Stimulated activated CD4-positive, alpha-beta T cell treated with anti-CD3 and anti-CD28 coated beads, Interleukin-2, amount 100 ng/mL, for 4 hours (primary cell): ENCODE measurements at regions not wholly inside any gene's neighbourhood (a gene's known extent, or its start where the extent isn't known, plus 50 kb on each side); places are given as distances from the start of the nearest gene placed in this dataset.
"Not testable (repeated sequence)": the region's sequence is repeated elsewhere in the genome, so short reads cannot be mapped to it uniquely, and the experiment has no call there.

Experiments used
- DNase-seq: peaks from one replicate; pipeline ENCODE4 v3.0.0-alpha.2; 2020; ENCODE audit warnings: low read depth

DNA sequence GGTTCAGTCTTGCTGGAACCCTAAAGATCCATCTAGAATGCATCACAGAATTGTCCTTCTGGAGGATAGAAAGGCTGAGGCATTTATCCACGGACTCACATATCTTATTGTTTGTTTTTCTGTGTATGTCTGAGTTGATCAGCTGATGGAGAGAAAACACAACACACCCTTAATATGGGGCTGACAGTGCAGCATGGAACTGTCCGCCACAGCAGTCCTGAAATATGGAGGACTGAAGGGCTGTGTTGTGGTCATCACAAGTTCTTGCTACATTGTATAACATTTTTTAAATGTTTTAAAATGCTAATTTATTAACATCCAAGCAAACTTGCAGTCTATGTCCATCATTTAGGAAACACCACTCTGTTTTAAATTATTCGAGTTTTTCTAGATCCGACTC lies 448.9 kb upstream of the ERCC4 start:
- DNase-seq = no peak

DNA sequence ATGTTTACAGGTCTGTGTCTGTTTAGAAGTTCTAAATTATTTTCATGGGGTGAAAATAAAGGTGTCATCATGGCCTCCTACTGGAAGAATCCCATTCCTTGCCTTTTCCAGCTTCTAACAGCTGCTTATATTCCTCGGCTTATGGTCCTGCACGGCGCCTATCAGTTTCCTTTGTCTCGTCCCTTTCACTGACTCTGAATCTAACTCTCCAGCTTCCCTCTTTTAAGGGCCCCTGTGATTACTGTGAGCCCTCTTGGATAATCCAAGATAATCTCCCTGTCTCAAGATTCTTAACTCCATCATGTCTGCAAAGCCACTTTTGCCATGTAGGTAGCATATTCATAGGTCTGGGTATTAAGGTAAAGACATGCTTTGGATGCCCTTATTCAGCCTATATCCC lies 441.0 kb upstream of the ERCC4 start:
- no peak for DNase-seq

DNA sequence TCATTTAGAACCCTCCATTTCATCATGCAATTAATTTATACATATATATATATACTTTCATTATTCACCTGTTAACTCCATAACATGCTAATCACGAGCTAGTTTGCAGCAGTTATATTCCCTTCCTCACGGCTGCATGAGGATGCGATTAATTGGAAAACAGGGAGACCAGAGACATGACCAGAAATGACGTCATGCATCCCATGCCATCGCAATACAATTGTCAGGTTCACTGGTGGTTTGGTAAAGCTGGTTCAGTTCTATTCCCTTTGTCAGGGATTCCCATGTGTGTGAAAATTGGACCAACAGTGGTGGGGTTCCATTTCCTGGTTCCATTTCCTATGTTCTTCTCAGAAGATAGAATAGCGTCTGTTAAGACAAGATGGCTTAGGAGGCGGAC lies 440.4 kb upstream of the ERCC4 start:
- no peak for DNase-seq

DNA sequence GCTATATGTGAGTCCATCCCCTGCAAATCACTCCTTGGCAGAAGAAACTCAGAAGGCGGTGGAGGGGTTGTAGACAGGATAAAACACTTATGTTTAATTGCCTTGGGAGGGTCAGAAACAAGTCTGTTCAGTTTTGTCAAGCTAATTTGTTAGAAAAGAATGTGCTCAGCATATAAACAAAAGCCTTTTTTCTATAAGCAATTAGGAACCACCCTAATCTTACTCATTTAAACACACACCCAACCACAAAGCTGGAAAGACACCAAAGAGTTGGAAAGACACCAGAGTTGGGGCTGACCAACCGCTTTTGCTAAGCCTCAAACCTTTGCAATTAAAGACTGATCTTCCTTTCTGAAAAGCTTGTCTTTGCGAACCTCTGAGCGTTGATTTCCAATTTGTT lies 439.2 kb upstream of the ERCC4 start:
- DNase-seq = no peak

DNA sequence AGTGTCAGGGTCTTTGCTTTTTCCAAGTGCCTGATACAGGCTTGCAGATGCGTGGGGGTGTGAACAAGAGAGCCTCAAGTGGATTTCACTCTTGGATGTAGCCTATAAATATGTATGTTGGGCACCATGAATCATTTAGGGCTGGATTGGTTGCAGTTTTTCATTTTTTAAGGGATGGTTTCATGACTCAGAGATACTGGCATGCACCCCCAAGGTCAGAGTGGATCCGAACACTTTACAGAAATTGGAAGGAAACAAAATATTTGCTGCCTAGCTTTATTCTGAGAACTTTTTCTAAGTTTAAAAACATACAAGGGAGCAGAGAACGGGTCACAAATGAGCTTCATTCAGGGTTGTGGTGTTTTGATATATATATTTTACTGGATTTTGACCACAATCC lies 436.8 kb upstream of the ERCC4 start:
- DNase-seq = no peak

DNA sequence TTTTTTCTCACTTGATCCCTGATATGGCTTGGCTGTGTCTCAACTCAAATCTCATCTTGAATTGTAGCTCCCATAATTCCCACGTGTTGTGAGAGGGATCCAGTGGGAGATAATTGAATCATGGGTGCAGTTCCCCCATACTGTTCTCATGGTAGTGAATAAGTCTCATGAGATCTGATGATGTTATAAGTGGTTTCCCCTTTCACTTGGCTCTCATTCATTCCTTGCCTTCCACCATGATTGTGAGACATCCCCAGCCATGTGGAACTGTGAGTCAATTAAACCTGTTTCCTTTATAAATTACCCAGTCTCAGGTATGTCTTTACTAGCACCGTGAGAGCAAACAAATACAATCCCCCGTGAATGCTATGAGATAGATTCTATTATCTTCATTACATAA lies 430.5 kb upstream of the ERCC4 start:
- not testable (repeated sequence) for DNase-seq

DNA sequence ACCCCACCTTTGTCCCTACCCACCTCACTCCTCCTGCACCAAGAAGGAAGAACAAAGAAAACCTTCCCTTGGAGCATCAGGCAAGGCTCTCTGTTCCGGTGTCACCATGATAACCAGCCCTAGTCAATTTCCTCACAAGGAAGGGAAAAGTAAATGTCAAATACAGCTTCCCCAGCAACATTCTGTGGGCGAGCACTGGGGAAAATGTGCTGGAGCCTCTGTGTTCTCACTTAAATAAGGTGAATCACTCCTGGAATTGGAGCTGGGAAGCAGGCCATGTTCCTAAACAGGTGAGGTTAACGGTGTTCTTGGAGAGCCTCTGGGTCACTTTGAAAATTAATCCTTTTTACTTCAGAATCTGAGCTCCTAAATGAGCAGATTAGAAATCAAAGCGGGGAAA lies 427.9 kb upstream of the ERCC4 start:
- DNase-seq = no peak

DNA sequence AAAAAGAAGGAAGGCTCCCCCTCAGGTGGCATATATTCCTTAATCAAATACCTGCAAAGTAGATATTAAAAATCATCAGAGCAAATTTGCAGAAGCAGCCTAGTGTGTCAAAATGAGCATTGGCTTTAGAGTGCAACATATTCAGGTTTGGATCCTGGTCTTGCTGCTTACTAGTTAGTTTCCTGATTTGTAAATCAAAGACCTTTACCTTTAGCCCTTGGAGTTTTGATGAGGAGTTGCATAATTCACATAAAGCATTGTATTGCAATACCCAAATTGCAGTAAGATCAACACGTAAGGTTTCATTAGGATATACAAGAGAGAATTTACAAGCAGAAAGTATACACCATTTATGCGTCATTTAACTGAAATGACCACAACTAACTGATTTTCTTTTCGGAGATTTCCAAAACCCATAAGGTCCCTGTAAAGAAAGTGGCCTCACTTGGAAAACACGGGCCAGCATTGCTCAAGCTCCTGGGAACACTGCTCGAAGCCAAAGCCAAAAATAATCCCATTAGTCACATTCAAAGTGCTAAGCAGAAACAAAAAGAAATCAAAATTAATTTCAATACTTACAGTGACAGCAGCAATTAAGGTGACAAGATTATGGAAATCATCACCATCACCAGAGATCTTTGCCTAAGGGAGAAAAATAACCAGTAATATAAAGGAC lies 415.9 kb upstream of the ERCC4 start:
- DNase-seq = no peak

DNA sequence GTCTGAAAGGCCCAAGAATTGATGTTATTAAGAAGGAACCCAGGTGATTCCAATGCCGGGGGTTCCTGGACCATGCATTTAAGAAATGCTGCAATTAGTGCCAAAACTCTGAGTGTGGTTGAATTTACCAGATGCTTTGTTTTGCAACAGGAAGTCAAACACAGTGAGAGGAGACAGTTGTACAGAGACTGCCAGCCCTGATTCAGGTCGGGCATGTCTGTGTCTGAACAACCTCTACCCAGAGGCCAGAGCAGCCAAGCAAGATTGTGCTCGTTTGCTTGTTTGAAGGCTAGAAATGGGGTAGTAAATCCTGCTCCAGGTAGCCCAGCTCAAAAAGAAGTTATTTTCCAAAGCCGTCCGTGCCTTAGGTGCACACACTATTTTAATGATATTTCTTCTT lies 412.4 kb upstream of the ERCC4 start:
- DNase-seq = no peak

DNA sequence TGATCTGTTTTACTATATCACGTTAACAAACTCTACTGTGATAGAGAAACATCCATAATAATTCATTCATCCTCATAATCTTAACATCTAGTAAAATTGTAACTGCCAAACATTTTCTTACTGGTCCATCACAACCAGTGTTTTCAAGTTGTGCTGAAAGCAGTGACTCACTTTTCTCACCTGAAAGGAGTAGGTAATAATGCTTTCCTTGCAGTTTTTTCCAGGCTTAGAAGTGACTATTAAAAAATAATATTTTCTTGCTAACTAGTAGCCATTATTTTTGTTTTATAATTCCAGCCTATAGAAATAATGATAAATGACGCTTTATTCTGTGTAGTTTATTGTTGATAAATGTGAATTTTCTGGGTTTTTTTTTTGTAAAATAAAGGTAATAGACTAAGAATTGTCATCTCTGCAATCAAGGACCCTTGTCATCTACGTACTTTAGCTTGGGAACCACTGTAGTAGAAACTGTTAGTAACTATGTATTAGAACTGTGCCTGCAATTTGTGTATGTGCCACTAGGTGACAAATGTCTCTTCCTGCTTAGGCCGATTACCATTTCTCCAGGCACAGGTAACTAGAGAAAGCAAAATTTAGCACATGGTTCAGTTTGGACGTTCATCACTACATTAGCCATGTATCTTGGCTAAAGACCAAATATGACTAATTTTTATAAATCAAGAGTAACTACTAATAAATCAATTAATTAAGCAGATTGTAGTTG lies 409.4 kb upstream of the ERCC4 start:
- no peak for DNase-seq

DNA sequence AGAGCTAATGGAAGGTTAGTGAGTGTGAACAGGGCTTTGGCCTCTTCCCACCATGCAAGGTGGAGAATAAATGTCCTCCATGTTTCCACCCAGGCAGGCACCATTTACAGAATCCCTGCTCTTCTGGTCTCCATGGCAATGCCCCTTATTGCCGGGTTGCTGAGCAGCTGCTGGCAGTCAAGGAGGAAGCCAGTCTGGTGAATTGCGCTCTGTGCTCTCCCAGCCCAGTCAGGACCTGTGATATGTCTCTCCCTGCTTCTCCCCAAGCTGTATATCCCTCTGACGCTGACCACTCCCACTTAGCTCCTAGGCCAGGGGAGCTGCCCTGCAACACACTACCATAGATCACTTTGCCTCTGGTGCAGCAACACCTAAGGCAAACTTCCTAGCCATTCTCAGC lies 402.1 kb upstream of the ERCC4 start:
- DNase-seq = no peak

DNA sequence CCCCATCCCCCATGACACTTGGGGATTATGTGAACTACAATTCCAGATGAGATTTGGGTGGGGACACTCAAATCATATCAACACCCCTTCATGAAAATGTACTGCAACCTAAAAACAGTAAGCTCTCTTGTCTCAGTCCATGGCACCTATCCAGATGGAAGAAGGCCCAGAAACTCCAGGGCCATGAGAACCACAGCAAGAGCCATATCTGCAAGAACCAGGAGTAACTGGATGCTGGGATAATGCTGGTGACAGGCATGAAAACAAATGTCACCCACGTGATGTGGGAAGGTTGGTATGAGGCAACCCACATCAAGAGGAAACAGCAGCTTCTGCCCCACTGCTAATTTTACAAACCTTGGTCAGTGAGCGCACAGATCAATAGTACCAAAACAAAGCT lies 400.1 kb upstream of the ERCC4 start:
- DNase-seq = no peak

DNA sequence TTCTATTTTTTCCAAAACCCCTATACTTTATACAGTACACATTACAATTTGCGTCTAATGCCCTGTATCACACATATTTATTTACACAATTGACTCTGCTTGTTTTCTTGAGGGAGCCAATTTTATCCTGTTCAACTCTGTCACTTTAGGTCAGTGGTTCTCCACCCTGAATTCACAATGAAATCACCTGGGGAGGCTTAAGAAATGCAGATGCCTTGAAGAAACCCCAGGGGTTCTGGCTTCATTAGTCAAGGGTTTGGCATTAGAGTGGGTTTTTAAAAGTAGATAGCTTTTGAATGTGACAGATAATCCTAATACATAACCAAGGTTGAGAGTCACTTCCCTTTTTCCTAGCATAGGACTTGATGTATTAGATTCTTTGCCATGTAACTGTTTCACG lies 398.6 kb upstream of the ERCC4 start:
- DNase-seq = no peak

DNA sequence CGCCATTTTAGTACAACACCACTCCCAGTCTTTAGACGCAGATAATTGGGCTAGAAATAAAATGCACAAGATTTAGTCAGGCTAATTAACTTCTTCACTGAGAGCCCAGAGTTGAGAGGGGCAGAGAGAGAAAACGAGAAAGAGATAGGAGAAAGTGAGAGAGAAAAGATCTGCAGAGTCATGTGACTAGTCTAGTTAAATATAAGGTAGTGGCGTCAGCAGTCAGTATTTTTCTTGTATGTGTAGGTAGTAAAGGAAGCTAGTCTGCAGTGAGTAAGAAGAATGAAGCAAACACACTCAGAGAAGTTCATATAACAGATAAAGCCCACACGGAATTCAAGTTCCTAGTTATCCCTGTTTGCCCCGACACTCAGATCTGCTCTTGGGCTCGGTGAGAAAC lies 392.6 kb upstream of the ERCC4 start:
- DNase-seq = no peak

DNA sequence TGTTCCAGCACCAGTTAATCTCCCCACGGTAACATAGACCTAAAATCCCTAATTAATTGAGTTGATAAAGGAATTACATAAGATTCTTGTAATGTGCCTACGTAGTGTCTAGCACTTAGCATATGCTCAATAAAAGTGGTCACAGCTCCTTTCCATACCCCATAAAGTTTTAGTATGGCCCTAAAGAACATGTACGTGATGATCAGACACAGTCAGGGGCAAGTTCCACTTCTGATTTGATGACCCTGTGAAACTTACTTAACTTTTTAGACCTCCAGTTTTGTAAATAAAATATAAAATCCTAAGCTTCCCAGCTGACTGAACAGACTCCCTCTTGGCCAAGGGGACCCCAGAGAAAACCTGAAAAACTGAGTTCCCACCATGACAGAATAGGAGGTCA lies 391.3 kb upstream of the ERCC4 start:
- DNase-seq = no peak

DNA sequence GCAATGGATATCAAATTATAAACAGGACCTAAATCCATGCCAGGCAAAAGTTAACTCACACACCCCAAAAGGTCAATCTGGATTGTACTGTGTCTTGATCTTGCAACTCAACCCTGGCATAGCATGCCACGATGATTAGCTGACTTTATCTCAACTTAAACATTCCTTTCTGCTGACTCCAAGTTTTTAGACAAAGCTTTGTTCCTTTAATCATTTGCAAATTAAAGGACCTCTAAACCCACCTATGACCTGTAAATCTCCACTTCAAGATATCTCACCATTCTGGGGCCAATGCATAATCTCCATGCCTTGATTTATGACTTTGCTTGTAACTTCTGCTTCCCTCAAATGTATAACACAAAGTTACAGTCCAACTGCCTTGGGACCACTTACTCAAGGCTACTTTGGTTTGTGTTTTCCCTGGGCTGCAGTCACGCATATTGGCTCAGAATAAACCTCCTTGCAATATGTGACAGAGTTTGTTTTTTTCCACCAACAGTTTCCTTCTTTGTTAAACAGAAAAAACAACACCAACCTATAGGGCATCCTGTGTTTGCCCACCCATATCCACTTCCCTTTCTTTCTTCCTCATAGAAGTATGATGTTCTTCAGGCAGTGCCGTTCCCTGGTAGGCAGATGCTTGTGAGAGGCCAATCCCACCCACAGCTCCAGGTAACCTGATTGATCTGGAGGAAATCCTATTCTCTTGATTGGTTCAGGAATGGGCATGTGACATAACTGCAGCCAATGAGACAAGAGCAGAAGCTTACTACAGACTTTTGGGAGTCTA lies 390.6 kb upstream of the ERCC4 start:
- DNase-seq = no peak

DNA sequence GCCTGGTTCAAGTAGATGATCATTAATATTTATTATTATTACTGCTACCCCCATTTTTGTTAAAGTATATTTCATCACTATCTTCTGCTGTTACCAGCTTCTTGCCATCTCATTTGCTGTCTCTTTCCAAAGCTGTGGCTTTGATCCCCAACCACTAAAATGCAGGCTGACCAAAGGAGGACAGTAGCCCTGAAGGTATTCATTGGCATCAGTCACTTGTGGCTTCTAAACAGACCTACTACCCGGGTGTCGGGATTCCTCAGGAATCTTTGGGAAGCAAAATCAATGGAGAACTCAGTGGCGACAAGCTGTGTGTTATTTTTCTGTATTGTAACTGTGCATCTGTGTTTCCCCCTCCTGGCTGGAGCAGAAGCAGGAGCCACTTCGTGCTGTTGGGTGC lies 379.2 kb upstream of the ERCC4 start:
- no peak for DNase-seq

DNA sequence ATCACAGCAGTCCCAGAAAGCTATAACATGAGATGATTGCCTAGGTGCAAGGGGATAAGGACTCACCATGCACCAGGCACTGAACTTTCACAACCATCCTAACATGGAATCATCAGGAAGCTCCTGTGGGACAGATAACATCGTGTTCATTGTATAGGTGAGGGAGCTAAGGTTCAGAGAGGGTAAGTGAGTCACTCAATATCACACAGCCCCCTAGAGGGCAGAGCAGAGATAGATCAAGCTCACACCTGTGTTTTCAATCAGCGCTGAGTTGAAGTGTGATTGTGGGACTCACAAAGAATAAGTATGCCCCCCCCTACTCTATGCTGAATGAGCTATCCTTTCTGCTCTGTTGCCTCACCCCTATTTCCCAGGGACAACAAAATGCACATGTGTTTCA lies 377.7 kb upstream of the ERCC4 start:
- DNase-seq = no peak

DNA sequence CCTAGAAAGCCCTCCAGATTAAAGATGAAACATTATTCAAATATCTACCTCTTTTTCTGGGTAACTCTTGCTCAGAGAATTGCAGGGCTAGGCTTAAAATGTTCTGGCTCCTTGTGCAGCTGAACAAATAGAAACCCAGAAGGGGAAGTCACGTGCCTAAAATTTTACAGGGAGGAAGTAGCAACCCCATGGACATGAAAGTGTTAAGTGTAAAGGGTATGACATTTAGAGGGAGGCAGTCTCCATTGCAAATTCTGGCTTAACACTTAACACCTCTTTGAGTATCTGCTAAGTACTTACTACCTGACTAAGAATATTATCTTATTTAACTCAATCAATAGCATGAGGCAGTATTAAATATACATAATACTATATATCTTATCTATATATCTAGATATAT lies 376.1 kb upstream of the ERCC4 start:
- no peak for DNase-seq

DNA sequence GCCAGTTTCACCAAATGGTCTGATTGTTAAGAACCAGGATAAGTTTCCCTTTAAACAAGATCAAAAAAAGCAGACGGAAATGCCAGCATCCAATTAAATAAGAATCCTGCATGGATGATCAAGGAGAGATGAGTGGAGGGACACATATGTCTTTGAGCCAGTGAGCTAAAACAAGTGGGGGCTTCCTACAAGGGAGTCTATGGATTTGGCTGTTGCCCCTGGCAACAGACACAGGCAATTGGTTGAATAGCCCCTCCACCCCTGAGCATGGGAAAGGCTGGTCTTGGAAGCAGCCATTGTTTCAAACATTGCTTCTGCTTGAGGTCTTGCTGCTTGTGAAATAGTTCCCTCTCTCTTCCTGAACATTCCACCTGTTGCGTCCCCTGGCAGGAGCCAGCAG lies 374.7 kb upstream of the ERCC4 start:
- no peak for DNase-seq

DNA sequence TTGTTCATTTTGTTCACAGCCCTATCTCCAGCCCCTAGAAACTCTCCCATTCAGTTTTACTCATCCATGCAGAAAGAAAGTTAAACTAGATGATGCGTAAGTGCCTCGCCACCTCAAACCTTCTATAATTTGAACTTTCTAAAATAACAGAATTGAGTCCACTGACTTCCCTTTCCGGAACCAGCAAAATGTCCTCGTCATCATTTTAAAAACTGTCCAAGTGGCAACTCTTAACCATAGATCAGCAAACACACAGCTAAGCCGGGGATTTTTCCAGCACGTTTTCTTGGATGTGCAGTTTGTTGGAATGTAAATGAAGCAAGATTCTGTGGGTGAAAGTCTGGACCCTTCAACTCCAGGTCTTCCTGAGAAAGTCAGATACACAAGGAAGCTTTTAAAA lies 369.7 kb upstream of the ERCC4 start:
- DNase-seq = no peak

DNA sequence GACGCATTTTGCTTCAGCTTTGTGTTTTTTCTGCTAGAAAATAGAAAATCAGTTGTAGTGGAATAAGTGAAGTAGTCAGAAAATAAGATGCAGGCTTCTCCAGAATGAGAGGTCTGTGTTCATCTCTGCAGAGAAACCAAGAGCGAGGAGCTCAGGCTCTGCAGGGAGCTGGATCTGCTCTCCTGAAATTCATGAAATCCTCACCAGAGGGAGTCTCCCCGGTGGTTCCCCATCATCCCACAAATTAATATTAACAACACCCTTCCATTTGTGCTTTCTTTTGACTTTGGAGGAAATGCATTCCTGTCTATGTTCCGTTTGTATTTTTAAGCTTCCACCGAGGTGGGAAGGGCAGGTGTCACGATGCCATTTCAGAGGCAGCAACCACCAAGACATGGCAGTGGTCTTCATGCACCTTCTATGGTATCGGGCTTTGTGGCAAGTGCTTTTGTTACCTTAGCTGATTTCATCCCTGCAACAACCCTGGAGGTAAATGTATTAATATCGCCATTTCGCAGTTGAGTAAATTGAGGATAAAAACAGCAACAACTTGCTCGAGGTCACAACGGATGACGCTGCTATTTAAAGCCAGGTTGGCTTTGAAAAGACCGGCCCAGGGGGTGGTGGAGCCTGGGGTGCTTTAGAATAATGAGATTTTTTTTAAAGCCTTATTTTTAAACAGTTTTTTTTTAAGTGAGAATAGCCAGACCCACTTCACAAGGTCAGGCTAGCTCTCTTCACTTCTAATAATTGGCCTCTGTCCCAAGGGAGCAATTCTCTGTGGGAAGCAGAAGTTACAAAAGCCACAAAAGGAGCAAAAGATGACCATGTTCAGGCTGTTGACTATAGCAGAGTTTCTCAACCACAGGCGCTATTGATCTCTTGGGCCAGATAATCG lies 367.6 kb upstream of the ERCC4 start:
- DNase-seq = no peak

DNA sequence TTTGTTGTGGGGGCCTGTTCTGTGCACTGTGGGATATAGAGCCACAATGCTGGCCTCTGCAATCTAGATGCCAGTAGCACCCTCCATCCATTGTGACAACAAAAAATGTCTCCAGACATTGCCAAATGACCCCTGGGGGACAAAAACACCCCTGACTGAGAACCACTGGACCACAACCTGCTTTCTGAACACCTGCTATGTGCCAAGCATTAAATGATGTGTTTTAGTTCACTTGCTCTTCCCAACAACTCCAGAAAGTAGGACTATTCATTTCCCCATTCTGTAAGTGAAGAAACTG lies 367.0 kb upstream of the ERCC4 start:
- DNase-seq = no peak
